ENCODE measurements at regions not wholly inside any gene's neighbourhood (a gene's known extent, or its start where the extent isn't known, plus 50 kb on each side); places are given as distances from the start of the nearest gene placed in this dataset.

- peaks cover 0 to under 1% (median 0%) of the 10 kb centered on the region in 4 donors for H3K27me3 ChIP-seq (ENCODE audit: control insufficient read depth in 4 of 4, insufficient read depth in 4 of 4, low read length in 3 of 4)
- 82% methylated on average over 8 of the region's 8 CpGs for WGBS
- H3K9me3 ChIP-seq (ENCODE audit: control insufficient read depth in 4 of 4, low read length in 3 of 4), result no peaks in the 10 kb centered on the region
- no peak overlapping the region for H3K4me3 ChIP-seq (ENCODE audit: low read depth in 1 of 3, low read length in 3 of 3)
- no peak overlapping the region for H3K9ac ChIP-seq (ENCODE audit: low read depth in 1 of 2, low read length in 2 of 2)
- H3K4me1 ChIP-seq (ENCODE audit: control insufficient read depth in 4 of 4, insufficient read depth in 4 of 4, low read length in 3 of 4), result no peaks in the 10 kb centered on the region
- DNase-seq (ENCODE audit: low spot score), result no peak
- TF ChIP-seq RAD21 (IDR thresholded peaks at IDR 0.05) (no peak), EGR1 (IDR thresholded peaks at IDR 0.05; ENCODE audit: low read depth in 2 of 2) (no peak), YY1 (IDR thresholded peaks at IDR 0.05) (no peak), JUND (IDR thresholded peaks at IDR 0.05) (no peak), TAF1 (conservative IDR thresholded peaks at IDR 0.05) (no peak), GABPA (IDR thresholded peaks at IDR 0.05 in 1 of 2, conservative IDR thresholded peaks at IDR 0.05 in 1 of 2) (no peak), ATF3 (IDR thresholded peaks at IDR 0.05) (no peak), HNF4A (conservative IDR thresholded peaks at IDR 0.05) (no peak)
- TF ChIP-seq, protein P1, sequence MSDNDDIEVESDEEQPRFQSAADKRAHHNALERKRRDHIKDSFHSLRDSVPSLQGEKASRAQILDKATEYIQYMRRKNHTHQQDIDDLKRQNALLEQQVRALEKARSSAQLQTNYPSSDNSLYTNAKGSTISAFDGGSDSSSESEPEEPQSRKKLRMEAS (IDR thresholded peaks at IDR 0.05), result no peak
- H3K36me3 ChIP-seq (ENCODE audit: control insufficient read depth in 4 of 4, insufficient read depth in 3 of 4, low read depth in 1 of 4, low read length in 3 of 4), result no peaks in the 10 kb centered on the region
- H3K27ac ChIP-seq (ENCODE audit: low read depth in 1 of 2, low read length in 2 of 2), result no peak overlapping the region
Observed at GRCh38 chr17:71759422-71760060, 361.3 kb upstream of the SOX9 start.

- H3K4me3 ChIP-seq (ENCODE audit: low read depth in 1 of 3, low read length in 3 of 3), result no peak overlapping the region
- no peaks in the 10 kb centered on the region for H3K9me3 ChIP-seq (ENCODE audit: control insufficient read depth in 4 of 4, low read length in 3 of 4)
- H3K9ac ChIP-seq (ENCODE audit: low read depth in 1 of 2, low read length in 2 of 2), result no peak overlapping the region
- peaks cover 0 to 2% (median 0%) of the 10 kb centered on the region in 4 donors for H3K27me3 ChIP-seq (ENCODE audit: control insufficient read depth in 4 of 4, insufficient read depth in 4 of 4, low read length in 3 of 4)
- TF ChIP-seq EGR1 (IDR thresholded peaks at IDR 0.05; ENCODE audit: low read depth in 2 of 2) (no peak), YY1 (IDR thresholded peaks at IDR 0.05) (no peak), FOXA1 (IDR thresholded peaks at IDR 0.05) (no peak), RXRA (IDR thresholded peaks at IDR 0.05) (no peak), ATF3 (IDR thresholded peaks at IDR 0.05) (no peak), FOXA2 (IDR thresholded peaks at IDR 0.05) (no peak), ZBTB33 (IDR thresholded peaks at IDR 0.05) (no peak), TAF1 (conservative IDR thresholded peaks at IDR 0.05) (no peak)
- TF ChIP-seq, protein P2, sequence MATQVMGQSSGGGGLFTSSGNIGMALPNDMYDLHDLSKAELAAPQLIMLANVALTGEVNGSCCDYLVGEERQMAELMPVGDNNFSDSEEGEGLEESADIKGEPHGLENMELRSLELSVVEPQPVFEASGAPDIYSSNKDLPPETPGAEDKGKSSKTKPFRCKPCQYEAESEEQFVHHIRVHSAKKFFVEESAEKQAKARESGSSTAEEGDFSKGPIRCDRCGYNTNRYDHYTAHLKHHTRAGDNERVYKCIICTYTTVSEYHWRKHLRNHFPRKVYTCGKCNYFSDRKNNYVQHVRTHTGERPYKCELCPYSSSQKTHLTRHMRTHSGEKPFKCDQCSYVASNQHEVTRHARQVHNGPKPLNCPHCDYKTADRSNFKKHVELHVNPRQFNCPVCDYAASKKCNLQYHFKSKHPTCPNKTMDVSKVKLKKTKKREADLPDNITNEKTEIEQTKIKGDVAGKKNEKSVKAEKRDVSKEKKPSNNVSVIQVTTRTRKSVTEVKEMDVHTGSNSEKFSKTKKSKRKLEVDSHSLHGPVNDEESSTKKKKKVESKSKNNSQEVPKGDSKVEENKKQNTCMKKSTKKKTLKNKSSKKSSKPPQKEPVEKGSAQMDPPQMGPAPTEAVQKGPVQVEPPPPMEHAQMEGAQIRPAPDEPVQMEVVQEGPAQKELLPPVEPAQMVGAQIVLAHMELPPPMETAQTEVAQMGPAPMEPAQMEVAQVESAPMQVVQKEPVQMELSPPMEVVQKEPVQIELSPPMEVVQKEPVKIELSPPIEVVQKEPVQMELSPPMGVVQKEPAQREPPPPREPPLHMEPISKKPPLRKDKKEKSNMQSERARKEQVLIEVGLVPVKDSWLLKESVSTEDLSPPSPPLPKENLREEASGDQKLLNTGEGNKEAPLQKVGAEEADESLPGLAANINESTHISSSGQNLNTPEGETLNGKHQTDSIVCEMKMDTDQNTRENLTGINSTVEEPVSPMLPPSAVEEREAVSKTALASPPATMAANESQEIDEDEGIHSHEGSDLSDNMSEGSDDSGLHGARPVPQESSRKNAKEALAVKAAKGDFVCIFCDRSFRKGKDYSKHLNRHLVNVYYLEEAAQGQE (IDR thresholded peaks at IDR 0.05), result no peak
- H3K4me1 ChIP-seq (ENCODE audit: control insufficient read depth in 4 of 4, insufficient read depth in 4 of 4, low read length in 3 of 4), result no peaks in the 10 kb centered on the region
- no peaks in the 10 kb centered on the region for H3K36me3 ChIP-seq (ENCODE audit: control insufficient read depth in 4 of 4, insufficient read depth in 3 of 4, low read depth in 1 of 4, low read length in 3 of 4)
- 68% methylated on average over 6 of the region's 6 CpGs for WGBS
- no peak for DNase-seq (ENCODE audit: low spot score)
- H3K27ac ChIP-seq (ENCODE audit: low read depth in 1 of 2, low read length in 2 of 2), result no peak overlapping the region
Observed at GRCh38 chr17:71760062-71760720, 360.6 kb upstream of the SOX9 start.

Data from liver (tissue), 7 donors.